Type B pancreatic cell (in vitro differentiated cells): ENCODE measurements at regions not wholly inside any gene's neighbourhood (a gene's known extent, or its start where the extent isn't known, plus 50 kb on each side); places are given as distances from the start of the nearest gene placed in this dataset.
A peak's percentile ranks its signal among the peaks of the same experiment; 100 is the strongest.
"Not testable (repeated sequence)": the region's sequence is repeated elsewhere in the genome, so short reads cannot be mapped to it uniquely, and the experiment has no call there.

Experiments
- DNase-seq: peaks from one replicate; pipeline ENCODE4 v3.0.0; 2021; ENCODE audit warnings: mixed read lengths; ENCODE audit not compliant: unreplicated experiment; ENCODE audit errors: extremely low spot score
- H3K27ac Mint-ChIP-seq: 2 replicates; pipeline ENCODE4 v1.8.0; 2021; ENCODE audit warnings: mild to moderate bottlenecking, mixed read lengths
- H3K27me3 Mint-ChIP-seq: 2 replicates; pipeline ENCODE4 v1.8.0; 2021; ENCODE audit warnings: mixed read lengths
- H3K36me3 Mint-ChIP-seq: 2 replicates; pipeline ENCODE4 v1.8.0; 2021; ENCODE audit warnings: mixed read lengths
- H3K4me1 Mint-ChIP-seq: one replicate; pipeline ENCODE4 v1.8.0; 2021; ENCODE audit warnings: mixed read lengths; ENCODE audit not compliant: unreplicated experiment
- H3K4me3 Mint-ChIP-seq: 2 replicates; pipeline ENCODE4 v1.8.0; 2021; ENCODE audit warnings: mild to moderate bottlenecking, mixed read lengths
- H3K9me3 Mint-ChIP-seq: 2 replicates; pipeline ENCODE4 v1.8.0; 2021; ENCODE audit warnings: mixed read lengths
- CTCF ChIP-seq: fragments of 200-600 bp; sonication (generic); conservative IDR thresholded peaks from 2 replicates; pipeline ENCODE4 v1.5.0; 2021; ENCODE audit warnings: antibody characterized with exemption, mild to moderate bottlenecking

DNA sequence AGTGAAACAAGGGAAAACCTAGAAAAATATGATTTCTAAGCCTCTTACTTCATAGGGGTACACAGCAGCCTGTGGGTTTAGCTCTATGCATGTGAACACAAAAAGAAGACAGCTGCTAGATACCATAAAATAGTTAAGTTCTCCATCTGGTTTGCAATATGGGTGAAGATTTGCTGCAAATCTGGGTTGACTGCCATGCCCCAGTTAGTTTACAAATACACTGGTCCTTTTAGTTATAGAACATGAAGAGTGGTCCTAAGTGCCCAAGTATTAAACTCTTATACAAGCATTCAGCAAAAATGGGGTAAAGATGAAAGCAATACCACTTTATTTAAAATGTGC, 176.1 kb downstream of the AEBP2 start:
- Mint-ChIP-seq H3K4me3 (no peak overlapping the region), H3K4me1 (no peaks in the 10 kb centered on the region), H3K27me3 (no peaks in the 10 kb centered on the region), H3K36me3 (peaks cover 12% of the 10 kb centered on the region), H3K9me3 (no peaks in the 10 kb centered on the region), H3K27ac (no peak overlapping the region)
- no peak for DNase-seq
- TF ChIP-seq CTCF = no peak

DNA sequence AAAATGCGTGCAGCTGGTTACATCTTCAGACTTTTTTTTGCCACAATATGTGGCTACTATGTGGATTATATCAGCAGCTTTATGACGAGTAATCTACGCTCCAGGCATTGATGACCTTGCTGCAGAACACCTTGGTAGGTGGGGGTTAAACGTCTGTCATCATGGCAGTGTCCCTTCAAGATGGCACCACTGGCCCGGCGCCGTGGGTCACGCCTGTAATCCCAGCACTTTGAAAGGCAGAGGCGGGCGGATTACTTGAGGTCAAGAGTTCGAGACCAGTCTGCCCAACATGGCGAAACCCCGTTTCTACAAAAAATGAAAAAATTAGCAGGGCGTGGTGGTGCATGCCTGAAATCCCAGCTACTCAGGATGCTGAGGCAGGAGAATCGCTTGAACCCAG, 177.5 kb downstream of the AEBP2 start:
- Mint-ChIP-seq H3K27ac (no peak overlapping the region), H3K36me3 (peaks cover 2% of the 10 kb centered on the region), H3K4me1 (no peaks in the 10 kb centered on the region), H3K9me3 (no peaks in the 10 kb centered on the region), H3K27me3 (no peaks in the 10 kb centered on the region), H3K4me3 (no peak overlapping the region)
- TF ChIP-seq CTCF = no peak
- DNase-seq = no peak

- Mint-ChIP-seq H3K9me3 (peaks cover 4% of the 10 kb centered on the region), H3K27me3 (no peaks in the 10 kb centered on the region), H3K4me1 (peaks cover 12% of the 10 kb centered on the region), H3K36me3 (peaks cover 7% of the 10 kb centered on the region), H3K27ac (peak overlapping the region; percentile 77), H3K4me3 (no peak overlapping the region)
- DNase-seq = no peak
- TF ChIP-seq CTCF = no peak
Observed at GRCh38 chr12:19620222-19620621, 180.9 kb downstream of the AEBP2 start.

DNA sequence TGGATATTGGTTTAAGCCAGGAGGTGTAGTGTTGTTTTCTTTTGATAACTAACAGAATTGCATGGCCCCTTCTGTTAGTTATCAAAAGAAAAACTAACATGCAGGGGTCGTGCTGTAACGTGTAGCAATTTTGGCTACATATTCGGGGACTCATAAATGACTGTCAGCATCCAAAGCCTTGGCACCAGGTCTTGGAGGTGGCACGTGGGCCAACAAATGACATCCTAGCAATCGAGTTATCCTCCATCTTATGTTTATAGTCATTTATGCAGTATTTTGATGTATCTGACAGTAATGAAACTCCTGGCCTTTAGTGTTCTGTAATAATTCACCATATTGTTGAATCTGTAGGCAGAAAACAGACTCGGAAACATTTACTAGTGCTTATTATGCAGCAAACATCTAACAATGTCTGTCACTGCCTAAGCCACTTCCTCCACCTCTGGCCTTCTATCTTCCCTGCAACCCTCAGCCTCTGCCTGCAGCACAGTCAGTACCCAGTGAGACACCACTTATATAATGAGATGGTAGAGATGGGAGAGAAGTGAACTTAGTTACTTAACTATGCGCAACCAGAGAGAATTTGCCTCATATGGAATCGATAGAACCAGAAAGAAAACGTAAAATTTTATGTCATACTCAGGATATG, 184.6 kb downstream of the AEBP2 start:
- peaks cover 12% of the 10 kb centered on the region for H3K4me1 Mint-ChIP-seq
- no peak for DNase-seq
- H3K27ac Mint-ChIP-seq = peak overlapping the region; percentile 18
- peaks cover 4% of the 10 kb centered on the region for H3K9me3 Mint-ChIP-seq
- H3K4me3 Mint-ChIP-seq = no peak overlapping the region
- H3K27me3 Mint-ChIP-seq = no peaks in the 10 kb centered on the region
- peaks cover 15% of the 10 kb centered on the region for H3K36me3 Mint-ChIP-seq
- TF ChIP-seq CTCF = no peak

GRCh38 chr12:19624491-19624890, 185.2 kb downstream of the AEBP2 start:
- Mint-ChIP-seq H3K4me1 (peaks cover 12% of the 10 kb centered on the region), H3K27me3 (no peaks in the 10 kb centered on the region), H3K27ac (peak overlapping the region; percentile 18), H3K36me3 (peaks cover 15% of the 10 kb centered on the region), H3K4me3 (peak overlapping the region; percentile 5), H3K9me3 (peaks cover 4% of the 10 kb centered on the region)
- TF ChIP-seq CTCF = no peak
- no peak for DNase-seq

GRCh38 chr12:19625551-19625950, 186.3 kb downstream of the AEBP2 start:
- peaks cover 15% of the 10 kb centered on the region for H3K36me3 Mint-ChIP-seq
- not testable (repeated sequence) for DNase-seq, H3K9me3 Mint-ChIP-seq, H3K27me3 Mint-ChIP-seq, H3K27ac Mint-ChIP-seq
- peak overlapping the region; percentile 16 for H3K4me3 Mint-ChIP-seq
- H3K4me1 Mint-ChIP-seq = peaks cover 12% of the 10 kb centered on the region
